ENCODE measurements at regions not wholly inside any gene's neighbourhood (a gene's known extent, or its start where the extent isn't known, plus 50 kb on each side); places are given as distances from the start of the nearest gene placed in this dataset.

- no peak for TF ChIP-seq CTCF (IDR thresholded peaks at IDR 0.05; ENCODE audit: insufficient read depth, missing control alignments)
- FAIRE-seq, result no peak
- no peak for DNase-seq (ENCODE audit: insufficient read length, low spot score)
These were observed 146.4 kb upstream of the ZNF366 start for GRCh38 chr5:72653586-72653985.

GRCh38 chr5:72651779-72652178 is 144.6 kb upstream of the ZNF366 start:
- FAIRE-seq, result no peak
- no peak for TF ChIP-seq CTCF (IDR thresholded peaks at IDR 0.05; ENCODE audit: insufficient read depth, missing control alignments)

GRCh38 chr5:72651109-72651508 is 143.9 kb upstream of the ZNF366 start:
- no peak for FAIRE-seq
- TF ChIP-seq CTCF (IDR thresholded peaks at IDR 0.05; ENCODE audit: insufficient read depth, missing control alignments), result no peak
- no peak for DNase-seq (ENCODE audit: insufficient read length, low spot score)

More at GRCh38 chr5:72651779-72652178, 144.6 kb upstream of the ZNF366 start:
- DNase-seq (ENCODE audit: insufficient read length, low spot score), result no peak

GRCh38 chr5:72649449-72649848 is 142.2 kb upstream of the ZNF366 start:
- FAIRE-seq, result no peak
- DNase-seq (ENCODE audit: insufficient read length, low spot score), result no peak
- TF ChIP-seq CTCF (IDR thresholded peaks at IDR 0.05; ENCODE audit: insufficient read depth, missing control alignments), result no peak

- DNase-seq (ENCODE audit: insufficient read length, low spot score) (no peak), FAIRE-seq (no peak)
- no peak for TF ChIP-seq CTCF (IDR thresholded peaks at IDR 0.05; ENCODE audit: insufficient read depth, missing control alignments)
These were observed 141.3 kb upstream of the ZNF366 start for GRCh38 chr5:72648480-72648879.

- FAIRE-seq (no peak), DNase-seq (ENCODE audit: insufficient read length, low spot score) (no peak)
- no peak for TF ChIP-seq CTCF (IDR thresholded peaks at IDR 0.05; ENCODE audit: insufficient read depth, missing control alignments)
These were observed 140.6 kb upstream of the ZNF366 start for GRCh38 chr5:72647806-72648205.

- no peak for DNase-seq (ENCODE audit: insufficient read length, low spot score)
- no peak for TF ChIP-seq CTCF (IDR thresholded peaks at IDR 0.05; ENCODE audit: insufficient read depth, missing control alignments)
- FAIRE-seq, result no peak
These were observed 139.1 kb upstream of the ZNF366 start for GRCh38 chr5:72646246-72646866.
